HEK293T (cell line): ENCODE measurements at regions not wholly inside any gene's neighbourhood (a gene's known extent, or its start where the extent isn't known, plus 50 kb on each side); places are given as distances from the start of the nearest gene placed in this dataset.

Source experiments
- CTCF ChIA-PET: fragments of 350-600 bp; formaldehyde crosslinking; extraction: SDS; loops from one replicate; lab custom pipeline; 2021; ENCODE audit warnings: antibody characterized with exemption, inconsistent platforms; lab: Yijun Ruan, JAX
- POLR2A ChIA-PET: fragments of 350-600 bp; formaldehyde crosslinking; extraction: SDS; loops from one replicate; lab custom pipeline; 2020; ENCODE audit warnings: antibody characterized with exemption, inconsistent platforms; lab: Yijun Ruan, JAX
- DNase-seq: peaks from one replicate; pipeline ENCODE4 v3.0.0; 2012; ENCODE audit warnings: mixed read lengths; ENCODE audit errors: extremely low spot score
- ARNT ChIP-seq: fragments of 450-650 bp; IDR thresholded peaks from 2 replicates; pipeline ENCODE4 v1.6.1; 2017; ENCODE audit warnings: mild to moderate bottlenecking
- BHLHE40 ChIP-seq: fragments of 450-650 bp; IDR thresholded peaks from 2 replicates; pipeline ENCODE4 v1.6.1; 2016; ENCODE audit warnings: mild to moderate bottlenecking, moderate library complexity, borderline replicate concordance
- CTBP1 ChIP-seq: fragments of 450-650 bp; IDR thresholded peaks from 2 replicates; pipeline ENCODE4 v1.6.1; 2016; ENCODE audit warnings: borderline replicate concordance
- ELF4 ChIP-seq: fragments of 450-650 bp; IDR thresholded peaks from 2 replicates; pipeline ENCODE4 v1.6.1; 2017; ENCODE audit warnings: antibody characterized with exemption
- FOXA1 ChIP-seq: fragments of 450-650 bp; IDR thresholded peaks from 2 replicates; pipeline ENCODE4 v1.6.1; 2016; ENCODE audit warnings: mild to moderate bottlenecking
- FOXK2 ChIP-seq: fragments of 450-650 bp; IDR thresholded peaks from 2 replicates; pipeline ENCODE4 v1.6.1; 2016; ENCODE audit warnings: mild to moderate bottlenecking
- FOXM1 ChIP-seq: fragments of 450-650 bp; IDR thresholded peaks from 2 replicates; pipeline ENCODE4 v1.6.1; 2017; ENCODE audit warnings: mild to moderate bottlenecking, borderline replicate concordance
- HDGF ChIP-seq: fragments of 450-650 bp; IDR thresholded peaks from 2 replicates; pipeline ENCODE4 v1.6.1; 2017; ENCODE audit warnings: antibody characterized with exemption, borderline replicate concordance
- L3MBTL2 ChIP-seq: fragments of 450-650 bp; conservative IDR thresholded peaks from 2 replicates; pipeline ENCODE4 v1.6.1; 2016; ENCODE audit warnings: mild to moderate bottlenecking
- LEF1 ChIP-seq: fragments of 450-650 bp; IDR thresholded peaks from 2 replicates; pipeline ENCODE4 v1.6.1; 2017; ENCODE audit warnings: mild to moderate bottlenecking, borderline replicate concordance
- NFRKB ChIP-seq: fragments of 450-650 bp; IDR thresholded peaks from 2 replicates; pipeline ENCODE4 v1.6.1; 2016; ENCODE audit warnings: mild to moderate bottlenecking, moderate library complexity
- PKNOX1 ChIP-seq: fragments of 450-650 bp; IDR thresholded peaks from 2 replicates; pipeline ENCODE4 v1.6.1; 2016
- SP1 ChIP-seq: fragments of 450-650 bp; IDR thresholded peaks from 2 replicates; pipeline ENCODE4 v1.6.1; 2017
- SUZ12 ChIP-seq: fragments of 450-650 bp; IDR thresholded peaks from 2 replicates; pipeline ENCODE4 v1.6.1; 2016; ENCODE audit warnings: mild to moderate bottlenecking
- TARDBP ChIP-seq: fragments of 450-650 bp; IDR thresholded peaks from 2 replicates; pipeline ENCODE4 v1.6.1; 2016
- ZNF384 ChIP-seq: fragments of 450-650 bp; IDR thresholded peaks from 2 replicates; pipeline ENCODE4 v1.6.1; 2016

DNA sequence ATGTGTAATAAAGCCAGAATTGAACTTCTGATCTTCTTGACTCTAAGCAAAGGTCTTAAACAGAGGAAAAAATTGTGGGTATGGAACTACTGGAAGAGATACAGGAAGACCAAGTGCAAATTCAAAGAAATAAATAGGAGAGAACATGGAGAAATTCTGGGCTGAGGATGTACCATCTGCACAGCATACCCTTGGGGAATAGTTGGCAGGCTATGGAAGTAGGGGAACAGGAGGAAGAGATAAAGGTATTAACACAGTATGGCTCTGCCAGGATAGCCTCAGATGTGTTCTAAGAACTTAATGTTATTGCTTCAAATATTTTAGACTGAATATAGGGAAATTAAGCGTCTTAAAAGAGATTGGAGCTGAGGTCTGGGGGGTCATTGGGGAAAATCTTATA lies 485.4 kb downstream of the CNTN3 start:
- DNase-seq: no peak

GRCh38 chr3:74127256-74127655 lies 487.2 kb downstream of the CNTN3 start:
- TF ChIP-seq ARNT (no peak), PKNOX1 (no peak), CTBP1 (no peak), SP1 (no peak), LEF1 (no peak), NFRKB (no peak), TARDBP (no peak), L3MBTL2 (no peak), ELF4 (no peak), SUZ12 (no peak), ZNF384 (no peak), HDGF (no peak), BHLHE40 (no peak), FOXA1 (no peak), FOXM1 (no peak), FOXK2 (no peak)
- ChIA-PET POLR2A (no interaction called here), CTCF (no interaction called here)
- DNase-seq: no peak

More for the DNA sequence above, 485.4 kb downstream of the CNTN3 start:
- TF ChIP-seq BHLHE40 (no peak), TARDBP (no peak), ARNT (no peak), FOXA1 (no peak), L3MBTL2 (no peak), SUZ12 (no peak), SP1 (no peak)
- ChIA-PET CTCF (no interaction called here), POLR2A (no interaction called here)

- no peak for TF ChIP-seq BHLHE40
- TF ChIP-seq SP1: no peak
- TF ChIP-seq NFRKB: no peak
- TF ChIP-seq ELF4: no peak
- TF ChIP-seq SUZ12: no peak
- TF ChIP-seq PKNOX1: no peak
- CTCF ChIA-PET: no interaction called here
- POLR2A ChIA-PET: no interaction called here
- no peak for DNase-seq
Measured at GRCh38 chr3:74124782-74125181, 489.7 kb downstream of the CNTN3 start.

DNA sequence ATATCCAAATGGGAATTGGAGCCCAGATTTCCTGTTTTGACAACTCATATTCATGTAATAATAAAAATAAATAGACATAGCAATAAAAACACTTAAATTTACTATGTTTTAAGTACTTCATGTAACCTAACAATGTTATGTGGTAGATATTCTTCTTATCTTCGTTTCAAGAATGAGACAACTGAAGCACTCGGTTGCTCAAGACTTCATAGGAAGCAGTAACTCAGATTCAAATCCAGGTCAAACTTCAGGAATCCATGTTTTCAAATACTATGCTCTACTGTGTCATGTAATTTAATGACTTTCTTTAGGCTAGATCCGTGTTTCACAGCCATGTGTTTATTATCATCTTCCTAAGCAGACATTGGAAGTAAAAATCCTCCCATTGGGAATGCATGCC lies 492.2 kb downstream of the CNTN3 start:
- CTCF ChIA-PET: no interaction called here
- DNase-seq: no peak
- POLR2A ChIA-PET: no interaction called here

DNA sequence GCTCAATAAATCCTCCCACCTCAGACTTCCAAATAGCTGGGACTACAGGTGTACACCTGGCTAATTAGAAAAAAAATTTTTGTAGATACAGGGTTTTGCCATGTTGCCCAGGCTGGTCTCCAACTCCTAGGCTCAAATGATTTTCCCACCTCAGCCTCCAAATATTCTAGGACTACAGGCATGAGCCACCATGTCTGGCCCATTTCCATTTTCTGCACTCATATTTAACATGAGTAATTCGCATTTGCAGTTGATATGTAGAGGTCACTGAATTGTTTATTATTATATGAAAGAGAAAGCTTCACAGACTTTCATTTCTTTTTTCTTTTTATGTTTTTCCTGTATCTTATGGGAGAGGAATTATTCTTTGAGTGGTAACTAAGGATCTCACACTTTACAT lies 492.7 kb downstream of the CNTN3 start:
- ChIA-PET POLR2A (no interaction called here), CTCF (no interaction called here)
- no peak for DNase-seq
- TF ChIP-seq SUZ12 (no peak), PKNOX1 (no peak), HDGF (no peak), FOXA1 (no peak), BHLHE40 (no peak), L3MBTL2 (no peak), ARNT (no peak), SP1 (no peak), FOXK2 (no peak), NFRKB (no peak), TARDBP (no peak), ZNF384 (no peak), FOXM1 (no peak), CTBP1 (no peak), ELF4 (no peak), LEF1 (no peak)

More for the DNA sequence above, 492.2 kb downstream of the CNTN3 start:
- no peak for TF ChIP-seq ZNF384
- no peak for TF ChIP-seq PKNOX1
- TF ChIP-seq FOXA1: no peak
- TF ChIP-seq TARDBP: no peak
- no peak for TF ChIP-seq FOXM1
- TF ChIP-seq BHLHE40: no peak
- no peak for TF ChIP-seq HDGF
- no peak for TF ChIP-seq FOXK2
- no peak for TF ChIP-seq LEF1
- TF ChIP-seq CTBP1: no peak
- no peak for TF ChIP-seq SP1
- no peak for TF ChIP-seq ARNT
- TF ChIP-seq ELF4: no peak

DNA sequence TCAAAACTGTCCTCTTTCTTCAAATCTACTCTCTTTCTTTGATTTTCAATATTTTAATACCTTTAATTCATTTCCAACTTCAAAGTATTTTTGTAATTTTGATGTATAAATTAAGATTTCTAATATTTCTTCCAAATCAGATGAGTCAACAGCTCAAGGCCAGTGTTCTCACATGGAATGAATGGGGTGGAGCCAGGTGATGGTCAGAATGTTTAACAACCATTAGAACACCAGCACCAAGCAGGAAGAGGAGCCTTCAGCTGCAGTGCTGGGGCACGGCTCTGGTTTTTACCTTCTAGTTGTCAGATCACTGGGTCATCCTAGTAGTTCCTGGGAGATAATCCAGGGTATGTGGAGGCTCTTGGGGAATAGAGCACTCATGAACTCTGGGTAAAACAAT lies 494.5 kb upstream of the PDZRN3 start:
- ChIA-PET POLR2A (no interaction called here), CTCF (no interaction called here)
- no peak for DNase-seq
- TF ChIP-seq ARNT (no peak), ZNF384 (no peak), FOXA1 (no peak), HDGF (no peak), PKNOX1 (no peak), NFRKB (no peak), BHLHE40 (no peak), L3MBTL2 (no peak), LEF1 (no peak)
